Osteoblast (primary cell): ENCODE measurements at regions not wholly inside any gene's neighbourhood (a gene's known extent, or its start where the extent isn't known, plus 50 kb on each side); places are given as distances from the start of the nearest gene placed in this dataset.

Source experiments
- DNase-seq: peaks from one replicate; pipeline ENCODE4 v3.0.0; 2011; ENCODE audit warnings: low spot score, mixed read lengths; ENCODE audit not compliant: insufficient read length; ENCODE audit errors: missing footprints
- H2AFZ ChIP-seq: 2 replicates; pipeline ENCODE4 v1.6.0; 2011; ENCODE audit warnings: mild to moderate bottlenecking, low read length
- H3K27ac ChIP-seq: 2 replicates; pipeline ENCODE4 v1.5.1; 2011; ENCODE audit warnings: mild to moderate bottlenecking, low read depth, low read length, moderate library complexity
- H3K27me3 ChIP-seq: 2 replicates; pipeline ENCODE4 v1.6.0; 2012; ENCODE audit warnings: mild to moderate bottlenecking, control low read depth, inconsistent platforms, low read length, moderate library complexity; ENCODE audit not compliant: insufficient read depth
- H3K36me3 ChIP-seq: 2 replicates; pipeline ENCODE4 v1.5.1; 2011; ENCODE audit warnings: mild to moderate bottlenecking, low read length, control low read depth, moderate library complexity; ENCODE audit not compliant: insufficient read depth
- H3K4me1 ChIP-seq: 2 replicates; pipeline ENCODE4 v1.5.1; 2011; ENCODE audit warnings: mild to moderate bottlenecking, low read length, control low read depth, moderate library complexity; ENCODE audit not compliant: insufficient read depth
- H3K4me2 ChIP-seq: 2 replicates; pipeline ENCODE4 v1.6.0; 2011; ENCODE audit warnings: mild to moderate bottlenecking, low read length; ENCODE audit not compliant: insufficient read depth
- H3K4me3 ChIP-seq: fragments of 200-600 bp; sonication (generic); 3 replicates; pipeline ENCODE4 v1.5.1; 2012; ENCODE audit warnings: mild to moderate bottlenecking, low read length, inconsistent platforms; ENCODE audit not compliant: insufficient read depth
- H3K79me2 ChIP-seq: 2 replicates; pipeline ENCODE4 v1.6.0; 2012; ENCODE audit warnings: mild to moderate bottlenecking, low read length, control low read depth, inconsistent platforms; ENCODE audit not compliant: insufficient read depth
- H3K9me3 ChIP-seq: 2 replicates; pipeline ENCODE4 v1.5.1; 2011; ENCODE audit warnings: low read depth, low read length, control low read depth
- H4K20me1 ChIP-seq: 2 replicates; pipeline ENCODE4 v1.6.0; 2012; ENCODE audit warnings: mild to moderate bottlenecking, low read length, control low read depth; ENCODE audit not compliant: insufficient read depth
- CTCF ChIP-seq: IDR thresholded peaks from 2 replicates; pipeline ENCODE4 v1.5.1; 2011; ENCODE audit warnings: mild to moderate bottlenecking, low read depth, low read length, moderate library complexity; ENCODE audit errors: extremely low read depth

DNA sequence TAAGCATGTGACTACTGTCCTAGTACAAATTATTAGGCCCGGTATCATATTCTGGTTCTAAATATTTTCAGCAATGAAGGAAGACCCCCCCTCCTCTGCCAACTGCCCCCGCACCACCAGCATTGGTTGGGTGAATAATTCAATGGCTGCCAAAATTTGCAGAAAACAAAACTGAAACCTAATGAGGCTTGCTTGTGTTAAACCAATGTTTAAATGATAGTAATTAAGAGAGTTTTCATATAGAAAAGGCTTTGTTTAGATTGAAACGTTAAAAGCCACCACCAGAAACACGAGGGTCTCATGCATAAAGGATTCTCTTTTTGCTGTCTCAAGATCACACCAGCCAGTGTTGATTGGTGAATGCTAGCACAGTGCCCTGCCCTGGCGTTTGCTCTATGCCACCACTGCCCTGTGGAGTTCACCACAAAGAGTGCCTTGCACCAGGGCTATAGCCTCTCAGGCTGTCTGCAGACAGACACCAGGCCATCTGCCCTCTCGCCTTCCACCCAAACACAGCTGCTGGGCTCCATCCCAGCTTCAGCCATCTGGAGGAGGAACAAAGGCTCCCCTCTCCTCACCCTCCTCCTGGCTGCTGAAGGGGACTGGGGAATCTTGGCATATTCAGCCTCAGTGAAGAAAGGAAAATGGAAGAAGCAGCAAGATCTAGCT, 200.3 kb upstream of the PFN2 start:
- H3K4me1 ChIP-seq, result peaks cover 6% of the 10 kb centered on the region
- DNase-seq, result no peak
- H4K20me1 ChIP-seq, result no peaks in the 10 kb centered on the region
- H3K36me3 ChIP-seq, result no peaks in the 10 kb centered on the region
- no peak overlapping the region for H3K27ac ChIP-seq
- no peak overlapping the region for H3K4me2 ChIP-seq
- no peaks in the 10 kb centered on the region for H3K9me3 ChIP-seq
- no peaks in the 10 kb centered on the region for H3K27me3 ChIP-seq
- no peak for TF ChIP-seq CTCF
- no peak overlapping the region for H3K4me3 ChIP-seq
- no peaks in the 10 kb centered on the region for H3K79me2 ChIP-seq
- no peak overlapping the region for H2AFZ ChIP-seq

GRCh38 chr3:150169330-150169940, 198.7 kb upstream of the PFN2 start:
- H3K27ac ChIP-seq, result no peak overlapping the region
- no peak for DNase-seq
- H4K20me1 ChIP-seq, result no peaks in the 10 kb centered on the region
- no peaks in the 10 kb centered on the region for H3K9me3 ChIP-seq
- H3K4me1 ChIP-seq, result peaks cover 6% of the 10 kb centered on the region
- TF ChIP-seq CTCF, result no peak
- no peaks in the 10 kb centered on the region for H3K36me3 ChIP-seq
- H2AFZ ChIP-seq, result no peak overlapping the region
- no peaks in the 10 kb centered on the region for H3K27me3 ChIP-seq
- no peak overlapping the region for H3K4me2 ChIP-seq
- no peak overlapping the region for H3K4me3 ChIP-seq
- H3K79me2 ChIP-seq, result no peaks in the 10 kb centered on the region

- Histone ChIP-seq H3K4me3 (no peak overlapping the region), H3K9me3 (no peaks in the 10 kb centered on the region), H3K79me2 (no peaks in the 10 kb centered on the region), H3K27ac (no peak overlapping the region), H2AFZ (no peak overlapping the region), H3K4me1 (peaks cover 6% of the 10 kb centered on the region), H4K20me1 (no peaks in the 10 kb centered on the region), H3K27me3 (no peaks in the 10 kb centered on the region), H3K36me3 (no peaks in the 10 kb centered on the region), H3K4me2 (no peak overlapping the region)
- no peak for TF ChIP-seq CTCF
- DNase-seq, result no peak
Observed at GRCh38 chr3:150168698-150169097, 198.0 kb upstream of the PFN2 start.

- H3K4me1 ChIP-seq, result peaks cover 6% of the 10 kb centered on the region
- no peak for DNase-seq
- TF ChIP-seq CTCF, result no peak
Observed at GRCh38 chr3:150165396-150166094, 194.8 kb upstream of the PFN2 start.

More at GRCh38 chr3:150165396-150166094, 194.8 kb upstream of the PFN2 start:
- Histone ChIP-seq H3K79me2 (no peaks in the 10 kb centered on the region), H3K27me3 (no peaks in the 10 kb centered on the region), H3K4me3 (no peak overlapping the region), H2AFZ (no peak overlapping the region), H3K9me3 (no peaks in the 10 kb centered on the region), H3K4me2 (no peak overlapping the region), H3K27ac (no peak overlapping the region), H3K36me3 (no peaks in the 10 kb centered on the region), H4K20me1 (no peaks in the 10 kb centered on the region)
